DND-41 (cell line): ENCODE measurements at regions not wholly inside any gene's neighbourhood (a gene's known extent, or its start where the extent isn't known, plus 50 kb on each side); places are given as distances from the start of the nearest gene placed in this dataset.

Experiments used
- EZH2 ChIP-seq: IDR thresholded peaks from 3 replicates; pipeline ENCODE4 v1.6.1; 2012; ENCODE audit warnings: borderline replicate concordance, low read depth, mild to moderate bottlenecking, moderate library complexity, low read length, inconsistent platforms; ENCODE audit not compliant: severe bottlenecking
- TF ChIP-seq, protein P1 (sequence below): IDR thresholded peaks from 2 replicates; pipeline ENCODE4 v1.5.1; 2012; ENCODE audit warnings: borderline replicate concordance, low read length, moderate library complexity, mild to moderate bottlenecking; ENCODE audit not compliant: poor library complexity, severe bottlenecking; ENCODE audit errors: extremely low read depth

DNA sequence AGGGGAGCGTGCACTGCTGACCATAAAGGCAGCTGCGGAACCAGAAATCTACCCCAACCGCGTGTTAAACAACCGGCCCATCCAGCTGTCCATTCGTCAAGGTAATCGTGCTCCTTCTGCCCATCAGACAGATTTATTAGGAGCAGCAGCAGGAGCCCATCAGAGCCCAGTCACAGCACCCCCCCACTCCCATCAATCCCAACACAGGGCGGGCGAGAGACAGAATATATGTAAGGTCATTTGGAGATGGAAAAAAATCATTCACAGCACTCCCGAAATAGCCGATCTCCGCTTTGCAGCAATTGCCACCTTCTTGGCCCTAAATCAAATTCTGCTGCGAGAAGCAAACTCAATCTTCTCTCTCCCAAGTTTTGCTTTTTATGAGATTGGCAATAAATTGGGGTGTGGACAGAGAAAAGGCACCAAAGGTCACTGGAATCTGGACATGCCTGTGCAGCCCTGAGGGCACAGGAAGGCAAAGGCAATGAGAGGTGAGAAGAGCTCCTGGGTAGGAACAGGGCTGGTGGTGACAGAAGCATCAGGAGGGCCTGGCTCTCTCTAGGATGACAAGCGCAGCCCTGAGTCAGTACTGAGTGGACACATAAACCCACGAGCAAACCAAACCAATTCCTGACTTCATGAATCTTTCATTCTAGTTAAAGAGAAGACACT lies 145.0 kb upstream of the ZMIZ1 start:
- no peak for TF ChIP-seq EZH2
- TF ChIP-seq, protein P1, sequence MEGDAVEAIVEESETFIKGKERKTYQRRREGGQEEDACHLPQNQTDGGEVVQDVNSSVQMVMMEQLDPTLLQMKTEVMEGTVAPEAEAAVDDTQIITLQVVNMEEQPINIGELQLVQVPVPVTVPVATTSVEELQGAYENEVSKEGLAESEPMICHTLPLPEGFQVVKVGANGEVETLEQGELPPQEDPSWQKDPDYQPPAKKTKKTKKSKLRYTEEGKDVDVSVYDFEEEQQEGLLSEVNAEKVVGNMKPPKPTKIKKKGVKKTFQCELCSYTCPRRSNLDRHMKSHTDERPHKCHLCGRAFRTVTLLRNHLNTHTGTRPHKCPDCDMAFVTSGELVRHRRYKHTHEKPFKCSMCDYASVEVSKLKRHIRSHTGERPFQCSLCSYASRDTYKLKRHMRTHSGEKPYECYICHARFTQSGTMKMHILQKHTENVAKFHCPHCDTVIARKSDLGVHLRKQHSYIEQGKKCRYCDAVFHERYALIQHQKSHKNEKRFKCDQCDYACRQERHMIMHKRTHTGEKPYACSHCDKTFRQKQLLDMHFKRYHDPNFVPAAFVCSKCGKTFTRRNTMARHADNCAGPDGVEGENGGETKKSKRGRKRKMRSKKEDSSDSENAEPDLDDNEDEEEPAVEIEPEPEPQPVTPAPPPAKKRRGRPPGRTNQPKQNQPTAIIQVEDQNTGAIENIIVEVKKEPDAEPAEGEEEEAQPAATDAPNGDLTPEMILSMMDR, result no peak
